Neural cell (in vitro differentiated cells): ENCODE measurements at regions not wholly inside any gene's neighbourhood (a gene's known extent, or its start where the extent isn't known, plus 50 kb on each side); places are given as distances from the start of the nearest gene placed in this dataset.

ENCODE experiments used
- H2AFZ ChIP-seq: fragments of 200-600, 300-800 bp; sonication (generic), shearing (Covaris generic); 2 replicates; pipeline ENCODE4 v1.6.0; 2014; ENCODE audit warnings: low read depth, mild to moderate bottlenecking, antibody characterized with exemption, low read length, moderate library complexity
- H3F3A ChIP-seq: fragments of 200-600 bp; shearing (Covaris generic); 2 replicates; pipeline ENCODE4 v1.6.1; 2016; ENCODE audit warnings: mild to moderate bottlenecking, moderate library complexity, mixed read lengths, antibody characterized with exemption, low read length; ENCODE audit not compliant: insufficient read depth, poor library complexity, severe bottlenecking
- H3K27ac ChIP-seq: fragments of 200-600, 300-800 bp; sonication (generic), shearing (Covaris generic); 2 replicates; pipeline ENCODE4 v1.5.1; 2014; ENCODE audit warnings: mild to moderate bottlenecking, low read length, moderate library complexity
- H3K27me3 ChIP-seq: fragments of 300-800, 200-600 bp; sonication (generic), shearing (Covaris generic); 2 replicates; pipeline ENCODE4 v1.6.0; 2014; ENCODE audit warnings: mild to moderate bottlenecking, low read depth, low read length, moderate library complexity; ENCODE audit not compliant: insufficient read depth
- H3K36me3 ChIP-seq: fragments of 300-800, 200-600 bp; sonication (generic), shearing (Covaris generic); 2 replicates; pipeline ENCODE4 v1.5.1; 2014; ENCODE audit warnings: mild to moderate bottlenecking, antibody characterized with exemption, low read length, moderate library complexity; ENCODE audit not compliant: insufficient read depth
- H3K4me2 ChIP-seq: fragments of 300-800, 200-600 bp; sonication (generic), shearing (Covaris generic); 2 replicates; pipeline ENCODE4 v1.6.0; 2014; ENCODE audit warnings: mild to moderate bottlenecking, low read length
- H3K4me3 ChIP-seq: fragments of 300-800, 200-600 bp; sonication (generic), shearing (Covaris generic); 2 replicates; pipeline ENCODE4 v1.5.1; 2014; ENCODE audit warnings: mild to moderate bottlenecking, low read length, moderate library complexity
- H3K79me2 ChIP-seq: fragments of 200-600 bp; shearing (Covaris generic); replicated peaks from 2 replicates; pipeline ENCODE4 v1.6.0; 2014; ENCODE audit warnings: mild to moderate bottlenecking, low read length, moderate library complexity; ENCODE audit not compliant: insufficient read depth
- H3K9ac ChIP-seq: fragments of 300-800, 200-600 bp; sonication (generic), shearing (Covaris generic); 2 replicates; pipeline ENCODE4 v1.6.1; 2016; ENCODE audit warnings: mild to moderate bottlenecking, low read length, mixed read lengths
- H3K9me2 ChIP-seq: fragments of 200-600 bp; shearing (Covaris generic); 2 replicates; pipeline ENCODE4 v1.6.1; 2016; ENCODE audit warnings: mild to moderate bottlenecking, low read length, mixed read lengths; ENCODE audit not compliant: insufficient read depth
- H3K9me3 ChIP-seq: fragments of 200-600, 300-800 bp; sonication (generic), shearing (Covaris generic); 2 replicates; pipeline ENCODE4 v1.6.1; 2016; ENCODE audit warnings: mild to moderate bottlenecking, mixed run types, low read length, moderate library complexity, mixed read lengths
- H4K20me1 ChIP-seq: fragments of 200-600 bp; shearing (Covaris generic); 2 replicates; pipeline ENCODE4 v1.6.1; 2016; ENCODE audit warnings: mild to moderate bottlenecking, mixed run types; ENCODE audit not compliant: insufficient read depth
- CTCF ChIP-seq: fragments of 450-650 bp; IDR thresholded peaks from 2 replicates; pipeline ENCODE4 v1.5.1; 2014; ENCODE audit warnings: antibody characterized with exemption, mild to moderate bottlenecking, moderate library complexity; ENCODE audit not compliant: poor library complexity, severe bottlenecking
- EP300 ChIP-seq: fragments of 450-650 bp; conservative IDR thresholded peaks from 2 replicates; pipeline ENCODE4 v1.6.1; 2014; ENCODE audit warnings: antibody characterized with exemption, mild to moderate bottlenecking, moderate library complexity; ENCODE audit not compliant: poor library complexity, severe bottlenecking
- EZH2 ChIP-seq: fragments of 200-600, 300-800 bp; shearing (Covaris generic), sonication (generic); IDR thresholded peaks from 2 replicates; pipeline ENCODE4 v1.6.1; 2014; ENCODE audit warnings: antibody characterized with exemption, low read length, borderline replicate concordance, mild to moderate bottlenecking; ENCODE audit not compliant: insufficient read depth, poor library complexity, severe bottlenecking
- MXI1 ChIP-seq: fragments of 450-650 bp; conservative IDR thresholded peaks from 2 replicates; pipeline ENCODE4 v1.6.1; 2014; ENCODE audit warnings: antibody characterized with exemption, mild to moderate bottlenecking; ENCODE audit not compliant: poor library complexity, severe bottlenecking
- POLR2AphosphoS5 ChIP-seq: IDR thresholded peaks from 2 replicates; pipeline ENCODE4 v1.6.1; 2012
- RAD21 ChIP-seq: fragments of 450-650 bp; conservative IDR thresholded peaks from 2 replicates; pipeline ENCODE4 v1.6.1; 2014; ENCODE audit warnings: antibody characterized with exemption, mild to moderate bottlenecking, moderate library complexity
- REST ChIP-seq: IDR thresholded peaks from 2 replicates; pipeline ENCODE4 v1.6.1; 2012; ENCODE audit warnings: borderline replicate concordance
- SMC3 ChIP-seq: fragments of 450-650 bp; conservative IDR thresholded peaks from 2 replicates; pipeline ENCODE4 v1.6.1; 2014; ENCODE audit warnings: antibody characterized with exemption, mild to moderate bottlenecking, moderate library complexity; ENCODE audit not compliant: poor library complexity
- TAF1 ChIP-seq: IDR thresholded peaks from 2 replicates; pipeline ENCODE4 v1.6.1; 2012; ENCODE audit warnings: low read depth

GRCh38 chr12:59059088-59059935 is 139.0 kb upstream of the LRIG3 start:
- Histone ChIP-seq H3K36me3 (no peaks in the 10 kb centered on the region), H3K27ac (no peak overlapping the region)

GRCh38 chr12:59056966-59057365 is 136.7 kb upstream of the LRIG3 start:
- no peaks in the 10 kb centered on the region for H3K79me2 ChIP-seq
- H4K20me1 ChIP-seq = no peaks in the 10 kb centered on the region
- no peak overlapping the region for H3K4me2 ChIP-seq
- H3K27ac ChIP-seq = no peak overlapping the region
- H3K9me2 ChIP-seq = no peaks in the 10 kb centered on the region
- H3F3A ChIP-seq = no peaks in the 10 kb centered on the region
- H2AFZ ChIP-seq = no peak overlapping the region
- H3K9ac ChIP-seq = no peak overlapping the region
- no peak overlapping the region for H3K4me3 ChIP-seq
- no peaks in the 10 kb centered on the region for H3K27me3 ChIP-seq
- no peaks in the 10 kb centered on the region for H3K9me3 ChIP-seq
- no peaks in the 10 kb centered on the region for H3K36me3 ChIP-seq
- no peak for TF ChIP-seq EZH2
- no peak for TF ChIP-seq RAD21
- no peak for TF ChIP-seq CTCF
- TF ChIP-seq REST = no peak
- TF ChIP-seq POLR2AphosphoS5 = no peak

More at GRCh38 chr12:59059088-59059935, 139.0 kb upstream of the LRIG3 start:
- Histone ChIP-seq H3K9ac (no peak overlapping the region), H3K9me2 (no peaks in the 10 kb centered on the region), H2AFZ (no peak overlapping the region), H3K79me2 (no peaks in the 10 kb centered on the region), H3F3A (no peaks in the 10 kb centered on the region), H3K27me3 (no peaks in the 10 kb centered on the region), H3K4me2 (no peak overlapping the region), H4K20me1 (no peaks in the 10 kb centered on the region), H3K4me3 (no peak overlapping the region), H3K9me3 (no peaks in the 10 kb centered on the region)
- TF ChIP-seq TAF1 = no peak
- TF ChIP-seq RAD21 = no peak
- TF ChIP-seq POLR2AphosphoS5 = no peak
- TF ChIP-seq MXI1 = no peak
- no peak for TF ChIP-seq REST
- TF ChIP-seq EZH2 = no peak
- no peak for TF ChIP-seq SMC3
- TF ChIP-seq CTCF = no peak
- no peak for TF ChIP-seq EP300
